ENCODE measurements at regions not wholly inside any gene's neighbourhood (a gene's known extent, or its start where the extent isn't known, plus 50 kb on each side); places are given as distances from the start of the nearest gene placed in this dataset.
A peak's percentile ranks its signal among the peaks of the same experiment; 100 is the strongest.
"Not testable (repeated sequence)": the region's sequence is repeated elsewhere in the genome, so short reads cannot be mapped to it uniquely, and the experiment has no call there.

DNA sequence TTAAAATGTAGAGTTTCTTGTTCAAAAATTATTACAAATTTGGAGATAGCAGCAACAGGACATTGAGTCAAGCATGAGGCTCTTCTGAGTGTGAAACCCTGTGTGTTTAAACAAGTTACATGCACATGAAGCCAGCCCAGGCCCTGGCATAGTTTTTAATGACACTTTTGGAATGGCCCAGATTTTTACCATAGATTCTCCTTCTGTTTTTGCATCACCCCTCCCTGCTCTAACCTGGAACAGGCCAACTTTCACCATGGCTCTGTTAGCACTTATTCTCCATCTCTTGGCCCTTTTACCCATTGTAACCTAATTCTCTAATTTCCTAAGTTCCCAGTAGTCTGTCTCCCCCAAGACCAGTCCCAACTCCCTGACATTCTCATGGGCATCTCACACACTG lies 63.1 kb upstream of the PRSS23 start:
- no peak for DNase-seq (ENCODE audit: low read depth)
- TF ChIP-seq CTCF (conservative IDR thresholded peaks at IDR 0.05; ENCODE audit: control insufficient read depth, insufficient read depth, low read depth, low read length): no peak
- H3K4me3 ChIP-seq (ENCODE audit: control insufficient read depth, low read depth, low read length): no peak overlapping the region

DNA sequence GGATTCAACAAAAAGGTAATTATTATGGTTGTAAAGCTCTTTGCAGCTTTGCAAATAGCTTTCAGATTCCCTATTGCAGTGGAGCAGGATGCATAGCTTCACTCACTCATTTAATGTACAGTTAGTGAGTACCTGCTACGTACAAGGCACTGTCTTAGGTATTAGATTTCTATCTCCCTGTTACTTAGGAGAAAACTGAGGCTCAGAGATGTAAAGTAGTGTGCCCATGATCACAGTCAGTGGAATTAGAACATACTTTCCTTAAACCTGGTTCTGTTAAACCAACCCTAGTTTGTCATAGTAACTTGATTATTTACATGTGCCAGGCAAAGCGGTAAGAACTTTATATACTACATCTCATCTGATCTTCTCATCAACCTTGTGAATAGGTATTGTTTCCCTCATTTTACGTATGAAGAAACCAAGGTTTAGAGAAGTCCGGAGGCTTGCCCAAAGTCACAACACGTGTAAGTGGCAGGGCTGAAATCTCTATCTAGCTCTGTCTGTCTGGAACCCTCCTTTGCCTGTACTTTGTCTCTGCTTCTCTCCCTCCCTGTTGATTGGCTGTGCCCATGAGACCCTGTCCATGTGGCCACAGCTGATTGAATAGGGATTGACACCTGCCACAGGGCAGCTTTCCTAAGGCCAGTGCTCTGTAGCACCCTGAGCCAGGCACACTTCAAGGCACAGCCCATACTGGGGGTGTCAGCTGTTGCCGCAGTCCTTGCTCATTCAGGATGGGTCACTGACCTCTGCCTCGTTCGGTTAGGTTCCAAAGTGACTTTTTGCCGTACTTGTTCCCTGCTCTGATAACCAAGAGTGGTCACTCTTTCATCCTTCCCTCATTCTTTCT lies 63.8 kb upstream of the PRSS23 start:
- no peak for DNase-seq (ENCODE audit: low read depth)
- no peak for TF ChIP-seq CTCF (conservative IDR thresholded peaks at IDR 0.05; ENCODE audit: control insufficient read depth, insufficient read depth, low read depth, low read length)
- H3K4me3 ChIP-seq (ENCODE audit: control insufficient read depth, low read depth, low read length): no peak overlapping the region

- no peak for TF ChIP-seq CTCF (conservative IDR thresholded peaks at IDR 0.05; ENCODE audit: control insufficient read depth, insufficient read depth, low read depth, low read length)
- DNase-seq (ENCODE audit: low read depth): peak; percentile 62
- no peak overlapping the region for H3K4me3 ChIP-seq (ENCODE audit: control insufficient read depth, low read depth, low read length)
Measured at GRCh38 chr11:86735451-86736290, 63.3 kb upstream of the ME3 start.

- H3K4me3 ChIP-seq (ENCODE audit: control insufficient read depth, low read depth, low read length); DNase-seq (ENCODE audit: low read depth): not testable (repeated sequence)
Measured at GRCh38 chr11:86732739-86733138, 60.3 kb upstream of the ME3 start.

GRCh38 chr11:86732286-86732685 lies 59.9 kb upstream of the ME3 start:
- DNase-seq (ENCODE audit: low read depth); H3K4me3 ChIP-seq (ENCODE audit: control insufficient read depth, low read depth, low read length): not testable (repeated sequence)

- H3K4me3 ChIP-seq (ENCODE audit: control insufficient read depth, low read depth, low read length); DNase-seq (ENCODE audit: low read depth): not testable (repeated sequence)
Measured at GRCh38 chr11:86729576-86729975, 57.2 kb upstream of the ME3 start.

DNA sequence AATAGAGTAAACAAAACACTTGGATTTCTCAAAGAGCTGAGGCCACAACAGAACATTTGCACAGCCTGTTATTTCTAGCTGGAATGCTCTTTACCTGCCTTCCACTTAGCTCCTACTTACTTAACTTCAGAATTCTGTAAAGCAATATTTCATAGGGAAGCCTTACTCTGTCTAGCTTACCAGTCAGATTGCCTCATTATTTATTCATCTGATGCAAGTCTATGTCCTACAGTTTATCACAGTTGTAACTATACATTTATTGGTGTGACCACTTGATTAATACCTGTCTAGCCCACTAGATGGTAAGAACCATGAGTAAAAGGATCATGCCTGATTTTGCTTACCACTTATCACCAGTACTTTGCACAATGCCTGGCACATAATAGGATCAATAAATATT lies 56.1 kb upstream of the ME3 start:
- TF ChIP-seq CTCF (conservative IDR thresholded peaks at IDR 0.05; ENCODE audit: control insufficient read depth, insufficient read depth, low read depth, low read length): no peak

DNA sequence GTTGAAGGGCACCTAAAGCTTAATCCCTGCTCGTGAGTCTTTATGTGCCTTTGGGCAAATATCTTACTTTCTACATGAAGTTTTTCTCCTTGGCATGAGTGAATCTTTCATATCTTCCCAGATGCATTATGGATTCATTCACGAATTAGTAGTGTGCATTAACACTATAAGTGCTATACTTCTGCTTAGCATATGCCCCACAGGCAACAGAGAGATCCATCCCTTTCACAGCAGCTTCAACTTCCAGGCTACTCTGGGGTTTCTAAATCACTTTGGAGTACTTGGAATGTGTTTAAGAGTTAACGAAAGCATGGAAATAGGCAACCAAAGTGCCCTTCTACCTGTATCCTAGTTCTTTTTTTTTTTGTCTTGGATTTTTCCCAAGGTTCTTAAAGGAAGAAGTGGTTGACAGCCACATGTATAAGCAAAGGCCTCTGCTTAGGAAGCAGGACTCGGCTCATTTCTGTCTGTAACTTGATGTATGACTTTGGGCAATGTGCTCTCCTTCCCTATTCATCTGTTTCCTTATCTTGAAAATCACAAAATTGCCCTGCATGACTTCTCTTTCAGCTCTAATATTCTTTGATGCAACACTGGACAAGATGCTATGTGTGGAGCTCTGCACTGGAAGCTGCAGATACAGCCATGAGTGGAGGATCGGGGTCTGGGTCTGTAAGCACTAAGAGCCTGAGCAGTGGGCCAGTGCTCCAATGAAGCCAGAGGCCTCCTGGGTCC lies 54.5 kb upstream of the ME3 start:
- no peak for DNase-seq (ENCODE audit: low read depth)
- H3K4me3 ChIP-seq (ENCODE audit: control insufficient read depth, low read depth, low read length): no peak overlapping the region
- TF ChIP-seq CTCF (conservative IDR thresholded peaks at IDR 0.05; ENCODE audit: control insufficient read depth, insufficient read depth, low read depth, low read length): no peak

More for the DNA sequence above, 56.1 kb upstream of the ME3 start:
- DNase-seq (ENCODE audit: low read depth): no peak
- no peak overlapping the region for H3K4me3 ChIP-seq (ENCODE audit: control insufficient read depth, low read depth, low read length)
